ACC112 (cell line): ENCODE measurements at regions not wholly inside any gene's neighbourhood (a gene's known extent, or its start where the extent isn't known, plus 50 kb on each side); places are given as distances from the start of the nearest gene placed in this dataset.

ENCODE experiments used
- H2AFZ ChIP-seq: fragments of 200-600 bp; sonication (generic); one replicate; pipeline ENCODE4 v1.6.0; 2017; ENCODE audit warnings: antibody characterized with exemption, low read length; ENCODE audit not compliant: unreplicated experiment
- H3K27ac ChIP-seq: fragments of 200-600 bp; sonication (generic); 2 replicates; pipeline ENCODE4 v1.5.1; 2014; ENCODE audit warnings: low read depth, mild to moderate bottlenecking, antibody characterized with exemption, low read length, moderate library complexity
- H3K27me3 ChIP-seq: fragments of 200-600 bp; sonication (generic); 2 replicates; pipeline ENCODE4 v1.6.1; 2014; ENCODE audit warnings: mild to moderate bottlenecking, antibody characterized with exemption, low read length, moderate library complexity, mixed read lengths; ENCODE audit not compliant: insufficient read depth
- H3K36me3 ChIP-seq: fragments of 200-600 bp; sonication (generic); 2 replicates; pipeline ENCODE4 v1.6.1; 2016; ENCODE audit warnings: mild to moderate bottlenecking, antibody characterized with exemption, low read length, moderate library complexity, mixed read lengths; ENCODE audit not compliant: insufficient read depth
- H3K4me1 ChIP-seq: fragments of 200-600 bp; sonication (generic); one replicate; pipeline ENCODE4 v1.6.1; 2016; ENCODE audit warnings: low read length, mixed read lengths; ENCODE audit not compliant: insufficient read depth, unreplicated experiment, control insufficient read depth
- H3K4me3 ChIP-seq: fragments of 200-600 bp; sonication (generic); 2 replicates; pipeline ENCODE4 v1.5.1; 2014; ENCODE audit warnings: mild to moderate bottlenecking, low read depth, low read length
- H3K79me2 ChIP-seq: fragments of 200-600 bp; sonication (generic); one replicate; pipeline ENCODE4 v1.6.0; 2016; ENCODE audit warnings: low read length; ENCODE audit not compliant: control insufficient read depth, unreplicated experiment, insufficient read depth

DNA sequence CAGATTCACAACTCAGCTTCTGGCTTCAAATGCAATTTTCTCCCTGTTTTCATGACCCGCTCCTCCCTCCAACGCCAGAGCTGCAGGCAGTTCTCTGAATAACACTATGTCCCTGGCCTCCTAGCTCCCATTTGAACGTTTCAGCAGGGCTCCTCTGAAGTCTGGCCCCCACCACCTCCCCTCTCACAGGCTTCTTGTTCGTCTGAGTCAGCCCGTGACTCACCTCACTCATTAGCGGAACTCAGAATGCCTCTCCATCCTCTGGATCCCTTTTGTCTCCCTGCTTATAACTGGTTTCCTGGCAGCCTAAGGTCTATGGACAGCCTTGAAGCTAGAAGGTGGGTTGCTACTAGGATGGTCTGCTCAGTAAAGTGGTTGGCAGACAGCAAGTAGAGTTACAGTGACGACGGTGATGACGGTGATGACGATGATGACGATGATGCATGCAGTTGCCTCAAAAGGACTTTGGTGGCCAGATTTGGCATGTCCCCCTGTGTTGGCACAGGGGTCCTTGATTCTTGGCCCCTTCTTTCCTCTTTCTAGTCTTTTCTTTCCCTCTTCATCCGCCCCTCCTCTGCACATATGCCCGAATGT lies 83.3 kb upstream of the MKLN1 start:
- H3K27ac ChIP-seq = peak overlapping the region; percentile 73
- no peaks in the 10 kb centered on the region for H3K36me3 ChIP-seq
- no peaks in the 10 kb centered on the region for H3K27me3 ChIP-seq
- H2AFZ ChIP-seq = no peak overlapping the region
- H3K4me3 ChIP-seq = no peak overlapping the region
- peaks cover 23% of the 10 kb centered on the region for H3K4me1 ChIP-seq
- no peaks in the 10 kb centered on the region for H3K79me2 ChIP-seq

DNA sequence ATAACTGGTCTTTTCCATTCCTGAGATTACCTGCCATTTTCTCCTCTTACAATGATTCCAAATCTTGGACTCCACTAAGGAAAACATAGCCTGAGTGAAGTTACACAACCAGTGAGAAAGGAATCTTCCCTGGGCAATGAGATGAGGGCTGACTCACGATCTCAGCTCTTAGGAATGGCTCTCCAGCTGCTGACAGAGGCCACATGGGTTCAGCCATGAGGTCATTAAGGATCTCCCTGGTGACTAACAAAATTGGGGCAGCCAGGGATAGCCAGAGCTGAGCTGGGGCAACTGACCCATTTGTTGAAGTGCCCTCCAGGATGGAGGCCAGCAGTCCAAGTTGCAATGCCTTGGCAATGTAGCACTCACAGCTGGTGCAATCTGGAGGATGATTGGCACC lies 78.7 kb upstream of the MKLN1 start:
- H3K36me3 ChIP-seq = no peaks in the 10 kb centered on the region
- H3K4me1 ChIP-seq = peaks cover 28% of the 10 kb centered on the region
- H3K27me3 ChIP-seq = no peaks in the 10 kb centered on the region
- H3K79me2 ChIP-seq = no peaks in the 10 kb centered on the region
- no peak overlapping the region for H2AFZ ChIP-seq
- H3K4me3 ChIP-seq = no peak overlapping the region
- H3K27ac ChIP-seq = peak overlapping the region; percentile 72

DNA sequence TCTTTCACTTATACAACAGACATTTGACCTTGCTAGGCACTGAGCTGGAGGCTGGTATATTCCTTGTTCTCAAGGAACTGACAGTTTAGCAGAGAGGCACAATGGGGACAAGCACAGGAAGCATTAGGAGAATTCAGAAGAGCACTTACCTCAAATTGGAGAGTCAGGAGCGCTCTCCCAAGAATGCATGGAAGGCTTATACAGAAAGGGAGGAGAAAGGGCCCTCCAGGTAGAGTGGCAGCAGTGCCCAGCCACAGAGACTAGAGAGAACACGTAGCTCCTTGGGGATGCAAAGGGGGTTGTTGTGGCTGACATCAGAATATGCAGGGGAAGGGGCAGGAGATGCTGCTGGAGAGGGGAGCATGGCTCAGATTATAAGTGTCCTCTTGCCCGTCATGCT lies 78.2 kb upstream of the MKLN1 start:
- H3K27me3 ChIP-seq = no peaks in the 10 kb centered on the region
- H3K79me2 ChIP-seq = no peaks in the 10 kb centered on the region
- H2AFZ ChIP-seq = no peak overlapping the region
- peak overlapping the region; percentile 63 for H3K27ac ChIP-seq
- H3K36me3 ChIP-seq = no peaks in the 10 kb centered on the region
- peaks cover 24% of the 10 kb centered on the region for H3K4me1 ChIP-seq
- no peak overlapping the region for H3K4me3 ChIP-seq

DNA sequence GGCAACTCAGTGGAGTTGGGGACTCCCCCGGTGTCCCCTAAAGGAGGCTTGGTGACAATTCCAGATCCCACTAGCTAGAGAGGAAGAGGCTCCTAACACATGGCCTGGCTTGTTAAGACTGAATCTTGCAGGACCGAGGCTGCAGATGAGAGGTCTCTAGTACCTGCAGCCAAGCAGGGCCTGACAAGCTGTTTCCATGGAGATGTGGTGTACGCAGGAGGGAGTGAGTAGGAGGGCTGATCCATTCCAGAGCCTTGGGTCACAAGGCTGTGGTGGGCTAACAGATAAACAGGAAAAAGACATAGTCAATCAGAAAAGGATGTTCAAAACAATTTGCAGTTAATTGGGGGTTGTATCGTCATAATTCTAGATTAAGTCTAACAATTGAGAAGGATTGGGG lies 77.3 kb upstream of the MKLN1 start:
- Histone ChIP-seq H2AFZ (no peak overlapping the region), H3K79me2 (no peaks in the 10 kb centered on the region), H3K27ac (no peak overlapping the region), H3K36me3 (no peaks in the 10 kb centered on the region), H3K27me3 (no peaks in the 10 kb centered on the region), H3K4me3 (no peak overlapping the region), H3K4me1 (peaks cover 20% of the 10 kb centered on the region)

DNA sequence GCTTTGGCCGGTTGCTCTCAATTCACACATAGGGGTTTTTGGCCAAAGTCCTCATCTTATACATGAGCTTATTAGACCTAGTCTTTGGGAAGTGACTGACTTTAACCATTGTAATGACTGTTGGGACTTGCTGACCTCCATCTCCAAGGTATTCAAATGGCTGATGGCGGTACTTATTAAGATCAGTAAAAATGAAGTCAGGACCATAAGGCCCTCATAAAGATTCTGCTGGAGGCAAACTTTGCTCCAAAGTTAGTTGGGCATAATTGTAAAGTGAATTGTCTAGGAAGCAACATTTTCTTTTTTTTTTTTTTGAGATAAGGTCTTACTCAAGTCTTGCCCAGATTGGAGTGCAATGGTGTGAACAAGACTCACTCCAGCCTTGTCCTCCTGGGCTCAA lies 76.3 kb upstream of the MKLN1 start:
- no peaks in the 10 kb centered on the region for H3K79me2 ChIP-seq
- H3K36me3 ChIP-seq = no peaks in the 10 kb centered on the region
- no peak overlapping the region for H3K4me3 ChIP-seq
- peaks cover 20% of the 10 kb centered on the region for H3K4me1 ChIP-seq
- no peak overlapping the region for H2AFZ ChIP-seq
- H3K27ac ChIP-seq = no peak overlapping the region
- no peaks in the 10 kb centered on the region for H3K27me3 ChIP-seq

DNA sequence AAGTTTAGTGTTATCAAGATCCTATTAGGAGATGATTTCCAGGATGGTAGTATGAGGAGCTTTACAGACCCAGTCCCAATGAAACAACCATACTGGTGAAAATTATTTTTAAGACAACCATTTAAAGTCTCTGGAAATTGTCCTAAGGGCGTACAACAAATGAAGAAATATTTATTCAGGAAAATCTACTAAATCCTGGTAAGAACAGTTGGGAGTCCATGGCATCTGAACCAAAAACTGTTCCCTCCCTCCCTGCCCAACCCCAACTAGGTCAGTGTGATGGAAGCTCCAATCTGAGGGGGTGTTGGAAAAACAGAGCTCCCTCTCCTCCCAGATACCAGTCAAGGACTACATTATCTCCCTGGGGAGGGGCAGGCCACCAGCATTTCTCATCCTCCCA lies 74.7 kb upstream of the MKLN1 start:
- Histone ChIP-seq H3K79me2 (no peaks in the 10 kb centered on the region), H3K27me3 (no peaks in the 10 kb centered on the region), H3K27ac (no peak overlapping the region), H3K4me1 (peaks cover 20% of the 10 kb centered on the region), H3K4me3 (no peak overlapping the region), H2AFZ (no peak overlapping the region), H3K36me3 (no peaks in the 10 kb centered on the region)

DNA sequence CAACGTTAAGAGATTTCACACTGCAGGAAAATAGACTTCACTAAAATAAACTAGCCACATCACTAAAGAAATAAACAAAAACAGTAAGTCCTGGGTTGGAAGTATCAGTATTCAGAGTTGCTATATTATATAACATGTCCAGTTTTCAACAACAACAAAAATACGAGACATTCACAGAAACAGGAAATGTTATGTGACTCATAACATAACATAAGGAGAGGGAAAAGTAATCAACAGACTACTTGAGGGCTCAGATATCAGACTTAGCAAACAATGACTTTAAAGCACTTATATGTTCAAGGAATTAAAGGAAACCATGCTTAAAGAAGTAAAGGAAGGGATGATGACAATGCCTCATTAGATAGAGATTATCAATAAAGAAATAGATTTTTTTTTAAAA lies 73.5 kb upstream of the MKLN1 start:
- peaks cover 11% of the 10 kb centered on the region for H3K4me1 ChIP-seq
- H3K36me3 ChIP-seq = no peaks in the 10 kb centered on the region
- no peak overlapping the region for H3K4me3 ChIP-seq
- H2AFZ ChIP-seq = no peak overlapping the region
- no peaks in the 10 kb centered on the region for H3K27me3 ChIP-seq
- no peaks in the 10 kb centered on the region for H3K79me2 ChIP-seq
- peak overlapping the region; percentile 5; the same call in 1 of the 2 replicates for H3K27ac ChIP-seq

DNA sequence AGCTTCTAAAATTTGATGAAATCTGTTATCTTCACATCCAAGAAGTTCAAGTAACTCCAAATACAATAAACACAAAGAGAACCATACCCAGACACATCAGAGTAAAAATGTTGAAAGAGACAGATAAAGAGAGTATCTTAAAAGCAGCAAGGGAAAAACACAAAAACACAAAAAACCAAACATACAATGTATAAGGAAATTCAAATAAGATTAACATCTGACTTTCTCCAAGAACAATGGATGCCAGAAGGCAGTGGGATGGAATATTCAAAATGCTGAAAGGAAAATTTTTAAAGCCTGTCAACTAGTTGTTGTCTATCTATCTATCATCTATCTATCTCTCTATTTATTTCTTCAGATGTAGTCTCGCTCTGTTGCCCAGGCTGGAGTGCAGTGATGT lies 72.4 kb upstream of the MKLN1 start:
- H3K4me1 ChIP-seq = peaks cover 3% of the 10 kb centered on the region
- no peak overlapping the region for H2AFZ ChIP-seq
- no peak overlapping the region for H3K4me3 ChIP-seq
- H3K27ac ChIP-seq = no peak overlapping the region
- no peaks in the 10 kb centered on the region for H3K36me3 ChIP-seq
- no peaks in the 10 kb centered on the region for H3K79me2 ChIP-seq
- no peaks in the 10 kb centered on the region for H3K27me3 ChIP-seq

DNA sequence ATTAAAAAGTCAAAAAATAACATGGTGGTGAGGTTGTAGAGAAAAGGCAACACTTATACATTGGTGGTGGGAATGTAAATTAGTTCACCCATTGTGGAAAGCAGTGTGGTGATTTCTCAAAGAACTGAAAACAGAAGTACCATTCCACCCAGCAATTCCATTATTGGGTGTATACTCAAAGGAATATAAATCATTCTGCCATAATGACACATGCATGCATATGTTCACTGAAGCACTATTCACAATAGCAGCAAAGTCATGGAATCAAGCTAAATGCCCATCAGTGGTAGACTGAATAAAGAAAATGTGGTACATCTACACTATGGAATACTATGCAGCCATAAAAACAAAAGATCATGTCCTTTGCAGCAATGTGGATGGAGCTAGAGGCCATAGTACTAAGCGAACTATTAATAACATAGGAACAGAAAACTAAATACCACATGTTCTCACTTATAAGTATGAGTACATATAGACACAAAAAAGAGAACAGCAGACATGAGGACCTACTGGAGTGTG lies 66.1 kb upstream of the MKLN1 start:
- Histone ChIP-seq H3K4me3 (no peak overlapping the region), H3K27ac (no peak overlapping the region), H3K36me3 (no peaks in the 10 kb centered on the region), H3K27me3 (no peaks in the 10 kb centered on the region), H3K79me2 (no peaks in the 10 kb centered on the region), H3K4me1 (no peaks in the 10 kb centered on the region), H2AFZ (no peak overlapping the region)

DNA sequence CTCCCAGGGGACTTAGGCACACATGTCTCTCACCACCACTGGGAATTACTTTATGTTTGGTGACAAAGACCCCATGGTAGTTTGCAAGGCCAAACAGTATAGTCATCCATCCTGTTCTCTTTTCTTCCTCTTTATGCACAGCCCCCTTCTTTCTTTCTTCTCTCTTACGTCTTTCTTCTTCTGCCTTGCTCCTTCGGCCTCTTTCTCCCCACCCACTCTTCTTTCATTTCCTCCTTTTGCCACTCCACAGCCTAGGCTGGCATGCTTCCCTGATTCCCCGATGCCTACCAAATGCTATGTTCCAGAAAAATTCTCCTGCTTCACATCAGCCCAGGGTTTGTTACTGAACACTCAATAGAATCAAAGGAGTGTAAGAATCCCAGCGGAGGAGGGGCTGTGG lies 62.4 kb upstream of the MKLN1 start:
- H3K4me3 ChIP-seq = no peak overlapping the region
- H3K79me2 ChIP-seq = no peaks in the 10 kb centered on the region
- H3K36me3 ChIP-seq = no peaks in the 10 kb centered on the region
- no peaks in the 10 kb centered on the region for H3K4me1 ChIP-seq
- H3K27ac ChIP-seq = no peak overlapping the region
- H2AFZ ChIP-seq = no peak overlapping the region
- H3K27me3 ChIP-seq = no peaks in the 10 kb centered on the region

DNA sequence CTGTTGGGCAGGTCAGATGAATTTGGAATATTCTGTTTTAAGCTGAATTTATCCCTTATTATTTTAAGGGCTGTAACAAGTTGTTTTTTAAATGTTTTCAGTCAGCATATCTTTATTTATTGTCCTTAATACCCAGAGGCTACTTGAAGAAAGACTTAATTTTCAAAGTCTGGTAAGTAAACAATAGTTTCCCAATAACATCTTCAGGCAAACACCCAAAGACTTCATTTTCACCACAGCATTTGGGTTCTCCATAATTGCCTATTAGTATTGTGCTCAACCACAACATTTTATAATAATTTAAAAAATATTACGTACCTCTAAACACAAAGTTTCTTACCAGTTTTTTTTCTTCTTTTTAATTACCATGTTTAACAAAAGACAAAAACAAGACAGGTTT lies 60.0 kb upstream of the MKLN1 start:
- no peaks in the 10 kb centered on the region for H3K4me1 ChIP-seq
- H2AFZ ChIP-seq = no peak overlapping the region
- no peak overlapping the region for H3K4me3 ChIP-seq
- H3K79me2 ChIP-seq = no peaks in the 10 kb centered on the region
- H3K27me3 ChIP-seq = no peaks in the 10 kb centered on the region
- no peak overlapping the region for H3K27ac ChIP-seq
- H3K36me3 ChIP-seq = no peaks in the 10 kb centered on the region
